ENCODE measurements at regions not wholly inside any gene's neighbourhood (a gene's known extent, or its start where the extent isn't known, plus 50 kb on each side); places are given as distances from the start of the nearest gene placed in this dataset.
A peak's percentile ranks its signal among the peaks of the same experiment; 100 is the strongest.

GRCh38 chr3:148092624-148093347 is 604.9 kb upstream of the AGTR1 start:
- no peak for DNase-seq

GRCh38 chr3:148093753-148094152 is 604.0 kb upstream of the AGTR1 start:
- DNase-seq: no peak

GRCh38 chr3:148095962-148096361 is 601.7 kb upstream of the AGTR1 start:
- no peak for DNase-seq

- peak; percentile 8 for DNase-seq
These were observed 597.2 kb upstream of the AGTR1 start for GRCh38 chr3:148100476-148100875.

- peak; percentile 68 for DNase-seq
These were observed 596.6 kb upstream of the AGTR1 start for GRCh38 chr3:148101061-148101460.

GRCh38 chr3:148102156-148102555 is 595.5 kb upstream of the AGTR1 start:
- DNase-seq: no peak

GRCh38 chr3:148106062-148106461 is 591.6 kb upstream of the AGTR1 start:
- peak; percentile 34 for DNase-seq

- no peak for DNase-seq
These were observed 570.7 kb upstream of the AGTR1 start for GRCh38 chr3:148126956-148127355.

GRCh38 chr3:148128136-148128535 is 569.6 kb upstream of the AGTR1 start:
- DNase-seq: no peak

- DNase-seq: peak; percentile 47
These were observed 565.6 kb upstream of the AGTR1 start for GRCh38 chr3:148131990-148132638.

- no peak for DNase-seq
These were observed 560.9 kb upstream of the AGTR1 start for GRCh38 chr3:148136816-148137215.

- no peak for DNase-seq
These were observed 551.5 kb upstream of the AGTR1 start for GRCh38 chr3:148146241-148146640.

GRCh38 chr3:148146947-148147826 is 550.5 kb upstream of the AGTR1 start:
- peak; percentile 78 for DNase-seq

- DNase-seq: no peak
These were observed 549.8 kb upstream of the AGTR1 start for GRCh38 chr3:148147903-148148302.

GRCh38 chr3:148149556-148149955 is 548.1 kb upstream of the AGTR1 start:
- DNase-seq: no peak

- no peak for DNase-seq
These were observed 547.6 kb upstream of the AGTR1 start for GRCh38 chr3:148150141-148150540.

- peak; percentile 71 for DNase-seq
These were observed 539.5 kb upstream of the AGTR1 start for GRCh38 chr3:148158210-148158609.

GRCh38 chr3:148162132-148162531 is 535.6 kb upstream of the AGTR1 start:
- no peak for DNase-seq

GRCh38 chr3:148168347-148168746 is 529.4 kb upstream of the AGTR1 start:
- DNase-seq: no peak

- peak; percentile 88 for DNase-seq
These were observed 523.9 kb upstream of the AGTR1 start for GRCh38 chr3:148173851-148174250.

GRCh38 chr3:148175214-148175613 is 522.5 kb upstream of the AGTR1 start:
- peak; percentile 69 for DNase-seq

GRCh38 chr3:148178503-148178902 is 519.2 kb upstream of the AGTR1 start:
- no peak for DNase-seq

- no peak for DNase-seq
These were observed 512.9 kb upstream of the AGTR1 start for GRCh38 chr3:148184798-148185197.

- DNase-seq: no peak
These were observed 510.8 kb upstream of the AGTR1 start for GRCh38 chr3:148186881-148187280.

Measured in EL (cell line).